GM19043 (cell line): ENCODE measurements at regions not wholly inside any gene's neighbourhood (a gene's known extent, or its start where the extent isn't known, plus 50 kb on each side); places are given as distances from the start of the nearest gene placed in this dataset.

Source experiments
- ATAC-seq: cut with Tn5 transposase; IDR thresholded peaks from one replicate; pipeline ENCODE4 v1.9.1; 2021; ENCODE audit warnings: low read depth; ENCODE audit not compliant: unreplicated experiment

DNA sequence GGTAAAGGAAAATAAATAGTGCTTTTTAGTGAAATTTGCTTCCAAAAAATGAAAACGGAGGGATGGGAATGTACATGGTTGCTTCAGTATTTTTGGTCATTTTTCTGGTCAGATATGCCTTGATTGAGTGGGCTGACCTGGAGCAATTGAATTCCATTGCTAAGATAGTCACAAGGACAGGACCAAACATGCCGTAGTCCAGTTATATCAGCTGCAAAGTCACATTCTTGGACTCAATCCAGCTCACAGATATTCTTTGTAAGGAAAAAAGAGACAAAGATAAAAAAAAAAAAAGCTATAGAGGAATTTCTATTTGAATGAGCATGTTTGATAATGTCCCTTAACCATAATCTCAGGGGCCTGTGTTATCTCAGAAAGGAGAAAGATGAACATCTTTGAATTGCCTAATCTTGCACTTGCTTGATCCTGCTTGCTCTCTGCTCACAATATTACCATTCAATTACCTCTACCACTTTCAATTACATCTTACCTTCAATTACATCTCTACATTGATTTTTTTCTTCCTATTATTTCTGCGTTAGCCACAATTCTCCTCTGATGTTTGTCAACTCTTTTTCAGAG, 75.4 kb upstream of the PACRGL start:
- no peak for ATAC-seq

DNA sequence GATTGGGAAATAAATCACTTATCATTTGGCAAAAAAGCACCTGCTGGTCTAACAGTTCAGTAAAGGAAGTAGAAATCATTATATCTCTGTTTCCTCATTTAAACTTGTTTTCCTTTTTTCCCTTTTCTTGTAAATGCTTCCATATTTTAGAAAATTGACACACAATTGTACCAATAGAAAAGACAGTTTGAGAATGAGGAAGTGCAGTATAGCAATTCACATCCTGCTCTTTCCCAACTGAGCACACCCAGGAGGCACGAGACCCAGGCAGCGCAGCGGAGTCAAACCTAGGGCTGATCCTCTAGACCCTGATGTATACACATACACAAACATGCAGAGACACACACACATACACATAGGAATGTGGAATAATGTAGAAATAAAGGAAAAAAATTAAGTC, 74.8 kb upstream of the PACRGL start:
- ATAC-seq = no peak

GRCh38 chr4:20626326-20627005, 73.8 kb upstream of the PACRGL start:
- ATAC-seq = no peak

GRCh38 chr4:20627866-20628265, 72.4 kb upstream of the PACRGL start:
- no peak for ATAC-seq

DNA sequence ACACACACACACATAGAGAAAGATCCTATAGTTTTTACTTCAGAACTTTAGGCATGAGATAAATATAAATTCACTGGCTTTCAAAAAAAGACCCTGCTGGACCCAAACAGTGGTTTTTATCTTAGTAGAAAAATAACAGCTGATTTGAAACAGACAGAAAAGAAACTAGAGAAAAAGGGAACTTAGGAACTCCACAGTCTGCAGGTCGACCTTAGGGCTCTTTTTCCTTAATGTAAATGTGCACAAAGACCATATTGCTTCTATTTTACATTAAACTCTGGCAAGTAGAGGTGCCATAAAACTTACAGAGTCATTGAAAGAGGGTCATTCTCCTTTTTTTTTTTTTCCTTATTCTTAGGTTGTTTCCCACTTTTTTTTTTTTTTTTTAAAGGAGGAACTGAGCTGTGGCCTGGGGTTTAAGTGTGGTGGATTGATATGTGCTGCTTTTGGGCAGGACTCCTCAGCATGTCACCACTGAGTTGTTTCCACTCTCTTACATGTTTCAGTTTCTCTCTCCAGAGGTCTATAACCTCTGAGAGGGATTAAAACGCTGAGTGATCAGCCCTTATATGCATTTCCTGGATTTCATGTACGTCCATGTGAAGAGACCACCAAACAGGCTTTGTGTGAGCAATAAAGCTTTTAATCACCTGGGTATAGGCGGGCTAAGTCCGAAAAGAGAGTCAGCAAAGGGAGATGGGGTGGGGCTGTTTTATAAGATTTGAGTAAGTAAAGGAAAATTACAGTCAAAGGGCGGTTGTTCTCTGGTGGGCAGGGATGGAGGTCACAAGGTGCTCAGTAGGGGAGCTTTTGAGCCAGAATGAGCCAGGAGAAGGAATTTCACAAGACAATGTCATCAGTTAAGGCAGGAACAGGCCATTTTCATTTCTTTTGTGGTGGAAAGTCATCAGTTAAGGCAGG, 70.8 kb upstream of the PACRGL start:
- no peak for ATAC-seq

DNA sequence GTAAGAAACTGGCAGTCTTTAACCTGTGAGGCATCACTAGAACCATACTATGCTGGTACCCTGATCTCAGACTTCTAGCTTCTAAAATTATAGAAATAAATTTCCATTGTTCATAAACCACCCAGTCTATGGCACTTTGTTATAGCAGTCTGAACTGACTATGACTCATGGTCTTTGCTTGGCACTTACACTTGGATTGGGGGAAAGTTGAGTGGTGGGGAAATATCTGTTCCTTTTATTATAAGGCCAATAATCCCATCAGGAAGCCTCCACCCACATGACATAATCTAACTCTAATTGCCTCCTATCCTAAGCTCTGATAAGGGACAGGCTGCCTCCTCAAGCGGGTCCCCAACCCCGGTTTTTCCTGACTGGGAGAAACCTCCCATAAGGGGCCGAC, 61.4 kb upstream of the PACRGL start:
- ATAC-seq = no peak

- ATAC-seq = no peak
These were observed 60.9 kb upstream of the PACRGL start for GRCh38 chr4:20639346-20639745.

DNA sequence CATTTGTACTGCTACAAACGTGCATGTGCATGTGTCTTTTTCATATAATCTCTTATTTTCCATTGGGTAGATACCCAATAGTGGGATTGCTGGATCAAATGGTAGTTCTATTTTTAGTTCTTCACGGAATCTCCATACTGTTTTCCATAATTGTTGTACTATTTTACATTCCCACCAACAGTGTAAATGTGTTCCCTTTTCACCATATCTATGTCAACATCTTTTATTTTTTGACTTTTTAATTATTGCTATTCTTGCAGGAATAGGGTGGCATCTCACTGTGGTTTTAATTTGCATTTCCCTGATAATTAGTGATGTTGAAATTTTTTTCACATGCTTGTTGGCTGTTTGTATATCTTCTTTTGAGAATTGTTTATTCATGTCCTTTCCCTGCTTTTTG, 59.3 kb upstream of the PACRGL start:
- no peak for ATAC-seq

GRCh38 chr4:20641976-20642375, 58.3 kb upstream of the PACRGL start:
- no peak for ATAC-seq

DNA sequence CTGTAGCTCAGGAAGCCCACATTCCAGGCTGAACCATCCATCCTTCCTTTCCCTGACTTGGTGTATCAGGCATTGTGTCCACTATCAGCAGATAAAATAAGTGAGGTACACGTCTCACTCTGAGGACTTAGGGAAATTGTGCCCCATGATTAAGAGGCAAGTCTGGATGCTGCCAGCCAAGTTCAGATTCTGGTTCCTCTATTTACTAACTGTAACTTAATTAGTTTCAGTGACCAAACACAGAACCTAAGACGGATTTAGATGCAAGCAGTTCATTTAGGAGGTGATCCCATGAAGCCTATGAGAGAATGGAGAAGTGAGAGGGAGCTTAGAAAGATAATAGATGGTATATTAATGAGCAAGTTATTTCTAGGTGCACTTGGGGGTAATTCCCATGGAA, 56.6 kb upstream of the PACRGL start:
- ATAC-seq = no peak

DNA sequence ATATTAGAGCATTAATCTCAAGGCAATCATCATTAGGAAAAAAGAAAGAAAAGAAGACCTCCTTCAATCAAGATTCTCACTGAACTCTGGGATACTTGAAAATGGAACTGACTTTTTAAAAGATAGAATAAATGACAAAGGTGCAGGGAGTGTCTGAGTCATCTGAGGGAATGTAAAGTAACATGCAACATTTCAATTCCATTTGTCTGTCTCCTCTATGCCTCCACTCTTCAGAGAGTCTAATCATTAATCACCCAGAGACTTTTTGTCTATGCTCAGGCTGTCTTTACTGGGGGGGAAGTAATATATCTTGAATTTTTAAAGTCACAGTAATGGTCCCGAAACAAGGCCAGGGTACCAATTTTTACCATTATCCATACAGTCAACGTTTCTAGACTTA, 55.0 kb upstream of the PACRGL start:
- ATAC-seq = no peak

DNA sequence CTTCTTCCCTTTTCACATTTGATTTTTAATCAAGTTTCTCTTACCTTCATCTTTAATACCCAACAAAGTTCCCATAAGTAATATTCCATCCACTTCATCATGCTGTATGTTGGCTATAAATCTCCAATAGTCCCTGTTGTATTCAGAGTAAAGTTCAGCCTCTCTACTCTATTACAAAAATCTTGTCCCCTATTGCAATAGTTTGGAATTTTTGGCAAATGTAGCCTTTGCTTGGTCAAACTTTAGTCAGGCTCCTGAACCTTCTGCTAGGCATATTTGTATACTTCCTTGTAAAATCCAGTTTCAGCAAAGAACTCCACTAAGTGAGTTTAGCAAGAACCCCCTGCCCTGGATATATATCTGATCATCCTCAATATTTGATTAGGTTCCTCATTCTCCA, 54.0 kb upstream of the PACRGL start:
- no peak for ATAC-seq
